Fibroblast of lung (primary cell): ENCODE measurements at regions not wholly inside any gene's neighbourhood (a gene's known extent, or its start where the extent isn't known, plus 50 kb on each side); places are given as distances from the start of the nearest gene placed in this dataset.
A peak's percentile ranks its signal among the peaks of the same experiment; 100 is the strongest.

ENCODE experiments used
- DNase-seq, 2 donors: peaks; one replicate each; pipeline versions ENCODE4 v3.0.0 to v3.0.0-alpha.2; 2010; ENCODE audit warnings: low read depth in 2 of 2
- H2AFZ ChIP-seq: 2 replicates; pipeline ENCODE4 v1.5.1; 2012; ENCODE audit warnings: low read length, control low read depth, inconsistent platforms
- H3K27ac ChIP-seq: 2 replicates; pipeline ENCODE4 v1.5.1; 2011; ENCODE audit warnings: low read length, control low read depth; ENCODE audit not compliant: insufficient read depth
- H3K27me3 ChIP-seq: 2 replicates; pipeline ENCODE4 v1.5.1; 2011; ENCODE audit warnings: mild to moderate bottlenecking, low read length; ENCODE audit not compliant: control insufficient read depth, insufficient read depth
- H3K36me3 ChIP-seq: 2 replicates; pipeline ENCODE4 v1.5.1; 2011; ENCODE audit warnings: low read length; ENCODE audit not compliant: control insufficient read depth, insufficient read depth
- H3K4me1 ChIP-seq: 2 replicates; pipeline ENCODE4 v1.5.1; 2011; ENCODE audit warnings: low read length; ENCODE audit not compliant: control insufficient read depth, insufficient read depth; ENCODE audit errors: extremely low read depth
- H3K4me2 ChIP-seq: 2 replicates; pipeline ENCODE4 v1.5.1; 2011; ENCODE audit warnings: low read length, control low read depth; ENCODE audit not compliant: insufficient read depth; ENCODE audit errors: extremely low read depth
- H3K4me3 ChIP-seq, 4 experiments: fragments of 200-600 bp in 1 of 4; sonication (generic) in 1 of 4; replicated peaks in 1 of 4; 2 replicates each; pipeline ENCODE4 v1.5.1; 2011 to 2016; ENCODE audit warnings: low read length in 4 of 4, low read depth in 3 of 4, mild to moderate bottlenecking in 3 of 4, control low read depth in 2 of 4, inconsistent platforms in 1 of 4, mixed read lengths in 1 of 4; ENCODE audit not compliant: insufficient read depth in 1 of 4; ENCODE audit errors: control extremely low read depth in 1 of 4
- H3K79me2 ChIP-seq: 2 replicates; pipeline ENCODE4 v1.5.1; 2012; ENCODE audit warnings: mild to moderate bottlenecking, low read length, inconsistent platforms; ENCODE audit not compliant: control insufficient read depth, insufficient read depth
- H3K9ac ChIP-seq: 2 replicates; pipeline ENCODE4 v1.5.1; 2011; ENCODE audit warnings: mild to moderate bottlenecking, low read length, control low read depth; ENCODE audit not compliant: insufficient read depth
- H3K9me3 ChIP-seq: 2 replicates; pipeline ENCODE4 v1.5.1; 2012; ENCODE audit warnings: low read depth, low read length; ENCODE audit not compliant: control insufficient read depth, insufficient read depth
- H4K20me1 ChIP-seq: 2 replicates; pipeline ENCODE4 v1.5.1; 2011; ENCODE audit warnings: low read length; ENCODE audit not compliant: control insufficient read depth, insufficient read depth; ENCODE audit errors: extremely low read depth
- EZH2 ChIP-seq: IDR thresholded peaks from 2 replicates; pipeline ENCODE4 v1.5.1; 2012; ENCODE audit warnings: low read length, control low read depth, mild to moderate bottlenecking; ENCODE audit errors: missing control alignments
- TF ChIP-seq, protein P1 (sequence below), 2 donors: IDR thresholded peaks in 1 of 2; conservative IDR thresholded peaks in 1 of 2; 1 replicate in 1 of 2; 2 replicates in 1 of 2; pipeline ENCODE4 v1.5.1; 2011 to 2012; ENCODE audit warnings: low read length in 2 of 2, control low read depth in 1 of 2, inconsistent platforms in 1 of 2, low read depth in 1 of 2, mild to moderate bottlenecking in 1 of 2

DNA sequence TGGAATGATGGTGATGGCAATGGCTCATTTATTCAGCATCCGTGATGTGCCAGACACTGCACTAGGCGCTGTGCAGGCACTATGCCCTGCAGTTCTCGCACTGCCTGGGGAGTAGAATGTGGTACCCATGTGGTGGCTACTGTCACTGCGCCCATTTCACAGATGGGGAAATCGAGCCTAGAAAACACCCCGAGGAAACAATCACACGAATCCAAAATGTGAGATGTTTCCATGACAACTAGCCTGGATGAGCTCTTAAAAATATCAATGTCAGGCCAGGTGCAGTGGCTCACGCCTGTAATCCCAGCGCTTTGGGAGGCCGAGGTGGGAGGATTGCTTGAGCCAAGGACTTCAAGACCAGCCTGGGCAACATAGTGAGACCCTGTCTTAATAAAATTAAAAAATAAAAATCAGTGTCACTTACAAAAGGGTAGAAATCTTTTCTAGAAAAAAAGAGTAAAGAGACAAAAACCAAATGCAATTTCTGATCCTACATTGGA lies 57.9 kb upstream of the TNRC6A start:
- H3K9me3 ChIP-seq, result no peaks in the 10 kb centered on the region
- no peak overlapping the region for H3K9ac ChIP-seq
- no peaks in the 10 kb centered on the region for H3K27me3 ChIP-seq
- TF ChIP-seq, protein P1, sequence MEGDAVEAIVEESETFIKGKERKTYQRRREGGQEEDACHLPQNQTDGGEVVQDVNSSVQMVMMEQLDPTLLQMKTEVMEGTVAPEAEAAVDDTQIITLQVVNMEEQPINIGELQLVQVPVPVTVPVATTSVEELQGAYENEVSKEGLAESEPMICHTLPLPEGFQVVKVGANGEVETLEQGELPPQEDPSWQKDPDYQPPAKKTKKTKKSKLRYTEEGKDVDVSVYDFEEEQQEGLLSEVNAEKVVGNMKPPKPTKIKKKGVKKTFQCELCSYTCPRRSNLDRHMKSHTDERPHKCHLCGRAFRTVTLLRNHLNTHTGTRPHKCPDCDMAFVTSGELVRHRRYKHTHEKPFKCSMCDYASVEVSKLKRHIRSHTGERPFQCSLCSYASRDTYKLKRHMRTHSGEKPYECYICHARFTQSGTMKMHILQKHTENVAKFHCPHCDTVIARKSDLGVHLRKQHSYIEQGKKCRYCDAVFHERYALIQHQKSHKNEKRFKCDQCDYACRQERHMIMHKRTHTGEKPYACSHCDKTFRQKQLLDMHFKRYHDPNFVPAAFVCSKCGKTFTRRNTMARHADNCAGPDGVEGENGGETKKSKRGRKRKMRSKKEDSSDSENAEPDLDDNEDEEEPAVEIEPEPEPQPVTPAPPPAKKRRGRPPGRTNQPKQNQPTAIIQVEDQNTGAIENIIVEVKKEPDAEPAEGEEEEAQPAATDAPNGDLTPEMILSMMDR (conservative IDR thresholded peaks at IDR 0.05 in 1 of 2, IDR thresholded peaks at IDR 0.05 in 1 of 2; ENCODE audit: low read depth in 1 of 2, low read length in 2 of 2), result no peak
- no peak for TF ChIP-seq EZH2
- H4K20me1 ChIP-seq, result no peaks in the 10 kb centered on the region
- no peak overlapping the region for H2AFZ ChIP-seq
- no peaks in the 10 kb centered on the region for H3K36me3 ChIP-seq
- no peaks in the 10 kb centered on the region for H3K79me2 ChIP-seq
- peaks cover 15% of the 10 kb centered on the region for H3K4me1 ChIP-seq
- no peak for DNase-seq
- peak overlapping the region; percentile 55 for H3K4me2 ChIP-seq
- no peak overlapping the region for H3K4me3 ChIP-seq
- H3K27ac ChIP-seq, result peak overlapping the region; percentile 84

DNA sequence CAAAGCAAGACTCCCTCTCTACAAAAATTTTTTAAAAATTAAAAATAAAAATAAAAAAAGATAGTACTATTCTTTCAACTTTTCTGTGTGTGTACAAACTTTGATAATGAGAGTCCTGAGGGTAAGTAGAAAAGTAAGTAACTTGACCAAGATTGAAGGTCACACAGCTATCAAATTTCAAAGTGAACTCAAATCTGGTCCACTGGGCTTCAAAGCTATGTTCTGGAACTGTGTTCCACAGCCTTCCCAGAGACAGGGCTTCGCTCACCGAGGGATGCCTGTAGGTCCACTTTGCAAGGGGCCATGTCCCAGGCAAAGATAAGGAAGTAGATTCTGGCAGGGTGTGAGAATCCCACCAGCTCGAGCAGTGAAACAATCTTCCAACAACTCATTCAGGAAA lies 56.3 kb upstream of the TNRC6A start:
- H3K27ac ChIP-seq, result no peak overlapping the region
- DNase-seq, result no peak
- no peak overlapping the region for H2AFZ ChIP-seq

DNA sequence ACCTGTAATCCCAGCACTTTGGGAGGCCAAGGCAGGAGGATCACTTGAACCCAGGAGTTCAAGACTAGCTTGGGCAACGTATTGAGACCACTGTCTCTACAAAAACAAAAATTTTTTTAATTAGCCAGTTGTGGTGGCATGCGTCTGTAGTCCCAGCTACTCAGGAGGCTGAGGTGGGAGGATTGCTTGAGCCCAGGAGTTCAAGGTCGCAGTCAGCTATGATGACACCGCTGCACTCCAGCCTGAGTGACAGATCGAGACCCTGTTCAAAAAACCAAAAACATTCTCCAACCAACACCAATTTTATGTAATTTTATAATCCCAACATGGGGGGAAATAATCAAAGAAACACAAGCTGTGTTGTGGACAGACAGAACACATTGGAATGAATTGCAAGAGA lies 54.6 kb upstream of the TNRC6A start:
- Histone ChIP-seq H3K27ac (no peak overlapping the region), H3K9ac (no peak overlapping the region), H3K4me3 (no peak overlapping the region), H3K36me3 (no peaks in the 10 kb centered on the region), H3K4me2 (no peak overlapping the region), H3K4me1 (peaks cover 12% of the 10 kb centered on the region), H3K9me3 (no peaks in the 10 kb centered on the region), H4K20me1 (no peaks in the 10 kb centered on the region), H3K79me2 (no peaks in the 10 kb centered on the region), H2AFZ (no peak overlapping the region), H3K27me3 (no peaks in the 10 kb centered on the region)
- no peak for TF ChIP-seq EZH2
- TF ChIP-seq, protein P1 (conservative IDR thresholded peaks at IDR 0.05 in 1 of 2, IDR thresholded peaks at IDR 0.05 in 1 of 2; ENCODE audit: low read depth in 1 of 2, low read length in 2 of 2), result no peak
- DNase-seq, result no peak

More for the DNA sequence above, 56.3 kb upstream of the TNRC6A start:
- H3K4me3 ChIP-seq, result no peak overlapping the region
- no peaks in the 10 kb centered on the region for H3K79me2 ChIP-seq
- H3K9ac ChIP-seq, result no peak overlapping the region
- H3K27me3 ChIP-seq, result no peaks in the 10 kb centered on the region
- no peak for TF ChIP-seq EZH2
- TF ChIP-seq, protein P1 (conservative IDR thresholded peaks at IDR 0.05 in 1 of 2, IDR thresholded peaks at IDR 0.05 in 1 of 2; ENCODE audit: low read depth in 1 of 2, low read length in 2 of 2), result no peak
- H4K20me1 ChIP-seq, result no peaks in the 10 kb centered on the region
- H3K9me3 ChIP-seq, result no peaks in the 10 kb centered on the region
- H3K4me1 ChIP-seq, result peaks cover 15% of the 10 kb centered on the region
- H3K4me2 ChIP-seq, result no peak overlapping the region
- H3K36me3 ChIP-seq, result no peaks in the 10 kb centered on the region
